NCI-H446 (cell line): ENCODE measurements at regions not wholly inside any gene's neighbourhood (a gene's known extent, or its start where the extent isn't known, plus 50 kb on each side); places are given as distances from the start of the nearest gene placed in this dataset.
"Not testable (repeated sequence)": the region's sequence is repeated elsewhere in the genome, so short reads cannot be mapped to it uniquely, and the experiment has no call there.

Source experiments
- DNase-seq, 2 experiments: peaks; one replicate each; lab custom pipeline; 2025; lab: John Stamatoyannopoulos, UW

DNA sequence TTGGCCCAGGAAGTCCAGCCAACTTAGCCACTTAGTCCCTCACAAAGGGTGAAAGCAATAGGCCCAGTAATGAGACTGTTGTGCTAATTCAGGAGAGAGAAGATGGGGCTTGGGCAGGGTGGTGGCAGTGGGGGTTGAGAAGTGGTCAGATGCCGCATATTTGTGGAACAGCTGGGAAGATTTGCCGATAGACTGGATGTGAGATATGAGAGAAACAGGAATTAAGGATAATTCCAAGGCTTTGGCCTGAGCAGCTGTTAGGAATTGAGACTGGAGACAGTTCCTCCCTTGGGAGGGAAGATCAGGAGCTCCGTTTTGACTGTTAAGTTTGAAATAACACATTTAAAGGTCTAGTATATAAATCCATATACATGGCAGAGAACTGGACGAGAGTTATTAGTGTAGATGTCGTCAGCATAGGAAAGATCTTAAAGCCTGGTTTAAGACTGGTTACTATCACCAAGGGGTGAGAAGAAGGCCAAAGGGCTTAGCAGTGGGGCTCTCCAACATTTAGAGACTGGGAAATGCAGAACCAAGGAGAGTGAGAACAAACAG is 323.7 kb upstream of the FAM78B start:
- no peak for DNase-seq

- not testable (repeated sequence) for DNase-seq
Measured at GRCh38 chr1:166493765-166494164, 327.0 kb upstream of the FAM78B start.

DNA sequence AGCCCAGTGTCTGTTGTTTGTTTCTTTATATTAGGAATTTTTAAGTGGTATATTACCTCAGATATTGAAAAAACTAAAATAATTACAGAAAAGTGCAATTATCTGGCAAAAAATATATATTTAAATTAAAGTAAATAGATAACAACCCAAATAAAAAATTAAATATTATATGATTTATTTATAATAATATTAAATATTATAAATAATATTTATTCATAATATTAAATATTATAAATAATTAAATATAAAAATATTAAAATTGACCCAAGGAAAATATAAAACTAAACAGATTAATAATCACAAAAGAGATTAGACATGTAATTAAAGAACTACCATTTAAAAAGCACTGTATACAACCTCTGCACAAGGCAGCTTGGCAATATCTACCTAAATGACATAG is 331.9 kb upstream of the POGK start:
- no peak for DNase-seq

DNA sequence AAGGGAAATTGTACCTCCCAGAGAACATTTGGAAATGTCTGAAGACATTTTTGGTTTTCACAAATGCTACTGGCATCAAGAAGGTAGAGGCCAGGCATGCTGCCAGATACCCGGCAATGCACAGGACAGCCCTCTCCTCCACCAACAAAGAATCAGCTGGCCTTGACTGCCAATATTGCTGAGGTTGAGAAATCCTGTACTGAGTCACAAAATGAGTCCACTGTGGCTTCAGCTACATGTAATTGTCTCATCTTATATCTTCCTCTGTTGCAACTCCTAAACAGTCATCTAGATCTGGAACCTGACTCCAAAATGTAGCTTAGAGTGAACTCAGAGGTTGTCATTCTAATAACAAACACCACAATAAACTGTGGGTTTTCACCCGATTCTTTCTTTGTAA is 327.5 kb upstream of the POGK start:
- no peak for DNase-seq

DNA sequence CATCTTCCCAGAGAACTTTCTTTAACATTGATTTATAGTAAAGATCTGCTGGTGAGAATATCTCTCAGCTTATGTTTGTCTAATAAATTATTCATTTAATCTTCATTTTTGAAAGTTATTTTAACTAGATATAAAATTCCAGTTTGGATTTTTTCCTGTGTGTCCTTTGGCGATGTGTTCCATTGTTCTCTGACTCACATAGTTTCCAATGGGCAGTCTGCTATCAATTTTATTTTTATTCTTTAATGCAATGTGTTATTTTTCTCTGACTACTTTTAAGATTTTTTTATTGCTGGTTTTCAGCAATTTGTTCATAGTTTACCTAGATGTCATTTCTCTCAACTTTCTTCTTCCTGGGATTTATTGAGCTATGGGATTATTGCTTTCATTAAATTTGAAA is 325.2 kb upstream of the POGK start:
- DNase-seq, result no peak

DNA sequence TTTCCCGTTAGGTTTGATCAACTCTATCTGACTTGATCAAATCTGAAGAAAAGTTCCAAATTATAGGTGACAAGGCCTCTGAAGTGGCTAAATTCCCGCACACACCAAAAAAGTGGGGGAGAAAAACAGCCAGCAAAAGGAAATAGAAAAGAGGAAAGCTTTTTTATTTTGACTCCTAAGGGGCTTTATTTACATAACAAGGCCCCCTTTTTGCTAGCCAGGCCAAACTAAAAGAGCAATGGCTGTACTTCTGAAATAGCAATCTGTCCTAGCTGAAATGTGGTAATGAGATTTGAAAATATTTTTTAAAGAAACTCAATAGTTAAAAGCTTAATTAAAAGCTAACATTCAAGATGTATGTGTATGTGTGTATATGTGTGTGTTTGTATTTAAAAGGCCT is 311.5 kb upstream of the POGK start:
- DNase-seq, result no peak

- DNase-seq, result no peak
Measured at GRCh38 chr1:166538646-166539045, 300.6 kb upstream of the POGK start.

DNA sequence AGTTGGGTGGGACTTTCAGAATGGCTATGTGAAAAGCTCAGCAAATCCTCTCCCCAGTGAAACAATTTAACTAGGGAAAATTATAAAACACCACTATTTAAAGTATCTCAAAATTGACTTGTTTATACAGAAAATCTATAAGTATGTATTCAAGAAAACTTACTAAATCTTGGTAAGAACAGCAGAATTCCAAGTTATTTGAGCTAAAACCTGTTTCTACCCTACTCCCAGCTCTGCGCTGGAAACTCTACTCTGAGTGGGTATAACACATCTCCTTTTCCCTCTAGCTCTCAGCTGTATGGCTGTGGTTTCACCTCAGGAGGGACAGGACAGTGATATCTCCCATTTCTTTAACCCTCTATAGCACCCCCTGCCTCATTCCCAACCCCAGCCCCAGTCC is 295.2 kb upstream of the POGK start:
- no peak for DNase-seq

GRCh38 chr1:166544561-166544960 is 294.7 kb upstream of the POGK start:
- DNase-seq, result no peak

- DNase-seq, result no peak
Measured at GRCh38 chr1:166552706-166553105, 286.6 kb upstream of the POGK start.

DNA sequence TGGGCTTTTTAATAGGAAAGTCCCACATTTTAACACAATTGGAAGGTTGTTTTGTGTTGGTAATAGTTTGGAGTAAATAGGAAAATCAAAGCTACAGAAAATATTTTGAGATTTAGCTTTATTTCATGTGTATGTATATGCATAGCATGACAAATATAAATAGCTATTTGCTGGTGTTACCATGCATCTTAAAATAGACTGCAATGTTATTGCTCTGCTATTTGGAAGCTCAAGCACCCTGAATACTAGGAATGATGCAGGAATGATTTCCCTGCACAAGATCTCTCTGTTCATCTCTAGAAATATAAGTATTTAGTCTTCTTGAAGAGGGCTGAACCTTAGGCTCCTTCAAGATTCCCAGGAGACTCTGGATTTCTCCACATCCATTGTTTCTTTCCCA is 268.3 kb upstream of the POGK start:
- no peak for DNase-seq

DNA sequence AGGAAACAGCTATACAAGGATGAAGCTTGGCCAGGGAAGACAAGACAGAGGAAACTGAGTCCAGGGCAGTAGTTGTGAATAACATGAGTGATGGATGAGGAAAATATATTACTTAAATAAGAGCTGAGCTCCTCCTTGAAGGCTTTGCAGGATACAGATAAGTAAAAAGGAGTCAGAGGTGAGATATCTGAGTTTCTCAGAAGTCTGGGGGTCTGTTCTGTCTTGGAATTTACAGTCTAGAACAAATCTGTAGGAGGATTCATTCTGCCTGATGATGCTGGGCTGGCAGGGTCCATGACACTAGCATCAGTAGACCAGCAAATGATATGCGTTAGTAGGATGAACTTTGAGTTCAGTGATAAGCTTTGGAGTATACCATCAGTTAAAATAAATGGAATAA is 266.1 kb upstream of the POGK start:
- no peak for DNase-seq

DNA sequence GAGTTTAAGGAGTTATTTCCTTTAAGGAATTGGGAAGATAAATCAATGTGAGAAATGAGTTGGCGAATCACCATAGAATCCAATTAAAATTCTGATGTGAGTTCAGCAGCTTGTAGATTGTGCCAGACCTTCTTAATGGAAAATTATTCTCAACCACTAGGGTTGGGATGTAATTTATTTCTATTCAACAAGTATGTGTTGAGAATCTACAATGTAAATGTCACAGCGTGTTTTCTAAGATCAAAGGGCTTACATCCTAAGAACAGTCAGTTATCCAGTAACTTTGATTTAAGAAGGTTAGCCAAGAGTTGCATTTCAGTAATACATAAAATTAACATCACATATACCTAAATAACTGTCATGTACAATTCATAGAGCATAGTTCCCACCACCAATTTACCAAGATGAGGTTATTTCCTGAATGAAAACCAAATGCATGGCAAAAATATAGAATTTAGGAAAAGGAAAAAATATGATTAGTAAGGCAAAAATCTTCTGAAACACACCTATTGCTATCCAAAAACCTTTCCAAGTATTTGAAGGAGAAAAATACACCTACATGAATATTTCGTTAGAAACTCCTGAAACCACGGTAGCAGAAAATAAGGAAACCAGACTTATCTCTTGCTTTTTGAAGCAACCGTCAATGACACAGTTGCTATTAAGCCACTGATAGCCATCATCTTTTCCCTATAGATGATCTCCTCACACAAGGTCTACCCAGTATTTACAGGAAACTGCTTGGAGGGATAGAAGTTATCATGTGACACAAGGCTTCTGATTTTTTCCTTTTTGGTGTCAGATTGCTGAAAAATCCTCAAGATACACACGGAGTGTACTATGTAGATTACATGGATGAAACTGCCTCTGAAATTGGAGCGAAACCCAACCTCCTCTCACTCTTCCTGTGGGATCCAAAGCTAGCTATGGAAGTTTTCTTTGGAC is 259.4 kb upstream of the POGK start:
- DNase-seq, result no peak

DNA sequence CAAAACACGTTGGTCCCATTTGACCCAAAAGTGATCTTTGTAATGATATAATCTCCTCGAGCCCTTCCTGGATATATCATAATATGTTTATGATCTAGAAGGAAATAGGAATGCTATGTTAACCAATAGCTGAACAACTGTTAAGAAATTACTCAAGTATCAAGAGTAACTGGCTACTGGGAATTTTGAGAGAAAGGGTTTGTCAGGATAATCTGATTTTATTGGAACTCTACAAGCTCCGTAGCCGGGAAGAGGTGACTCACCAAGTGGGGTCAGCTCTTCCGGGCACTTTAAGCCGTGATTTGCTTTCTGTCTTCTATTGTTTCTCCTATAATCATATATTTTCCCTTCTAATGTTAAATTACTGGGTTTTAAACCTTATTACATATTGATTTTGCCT is 250.5 kb upstream of the POGK start:
- no peak for DNase-seq

DNA sequence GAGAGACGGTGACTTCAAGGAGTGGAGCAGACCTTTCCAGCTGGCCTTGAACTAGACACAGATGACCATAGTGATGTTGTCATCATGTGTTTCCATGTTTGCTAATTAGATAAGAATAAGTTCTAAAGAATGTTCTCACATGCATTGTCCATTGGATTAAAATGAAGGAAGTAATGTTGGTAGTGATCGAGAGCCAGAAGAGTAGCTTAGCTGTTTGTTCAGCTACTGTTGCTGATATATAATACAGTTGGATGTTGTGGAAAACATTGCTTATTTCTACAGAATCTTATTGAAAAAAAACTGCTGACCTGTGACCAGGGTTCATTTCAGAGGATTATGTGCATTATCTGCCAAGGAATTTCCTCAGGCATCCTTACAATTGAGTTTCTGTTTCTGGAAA is 249.1 kb upstream of the POGK start:
- no peak for DNase-seq

DNA sequence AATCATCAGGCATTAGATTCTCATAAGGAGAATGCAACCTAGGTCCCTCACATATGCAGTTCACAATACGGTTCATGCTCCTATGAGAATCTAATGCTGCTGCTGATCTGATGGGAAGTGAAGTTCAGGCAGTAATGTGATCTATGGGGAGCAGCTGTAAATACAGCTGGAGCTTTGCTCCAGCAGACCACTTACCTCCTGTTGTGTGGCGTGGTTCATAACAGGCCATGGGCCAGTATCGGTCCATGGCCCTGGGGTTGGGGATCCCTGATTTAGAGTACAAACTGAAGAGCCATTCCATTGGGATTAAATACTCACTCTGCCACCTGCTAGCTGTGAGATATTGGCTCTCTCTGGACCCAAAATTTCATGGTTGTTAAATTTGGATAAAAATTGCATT is 244.6 kb upstream of the POGK start:
- DNase-seq, result no peak

DNA sequence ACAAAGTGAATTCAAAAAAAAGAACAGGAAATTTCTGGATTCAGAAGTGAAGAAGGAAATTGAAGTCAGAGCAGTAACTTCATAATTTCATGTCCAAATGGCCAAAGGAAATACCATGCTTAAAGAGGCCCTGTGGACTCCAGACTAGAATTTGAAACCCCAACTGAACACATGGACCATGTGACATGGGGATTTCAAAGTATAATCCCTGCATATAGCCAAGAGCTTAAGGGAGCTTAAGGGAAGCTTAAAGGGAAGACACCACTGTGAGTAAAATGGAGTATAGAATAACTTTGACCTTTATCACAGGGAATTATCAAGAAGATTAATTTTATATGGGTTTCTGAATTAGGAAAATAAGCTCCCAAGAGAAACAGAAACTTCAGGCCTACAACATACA is 241.8 kb upstream of the POGK start:
- DNase-seq, result no peak

- DNase-seq, result no peak
Measured at GRCh38 chr1:166600574-166600973, 238.7 kb upstream of the POGK start.

- DNase-seq, result no peak
Measured at GRCh38 chr1:166601650-166602278, 237.5 kb upstream of the POGK start.

DNA sequence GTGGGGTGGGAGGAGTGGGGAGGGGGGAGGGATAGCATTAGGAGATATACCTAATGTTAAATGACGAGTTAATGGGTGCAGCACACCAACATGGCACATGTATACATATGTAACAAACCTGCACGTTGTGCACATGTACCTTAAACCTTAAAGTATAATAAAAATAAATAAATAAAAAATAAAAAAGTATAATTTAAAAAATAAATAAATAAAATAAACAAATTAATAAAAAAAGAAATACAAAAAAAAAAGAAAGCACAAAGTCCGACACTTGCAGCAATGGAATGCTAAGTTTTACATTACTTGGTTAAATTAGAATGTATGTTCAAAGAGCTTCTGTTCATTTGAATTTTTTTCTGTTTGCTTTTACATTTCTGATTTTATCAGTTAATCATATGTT is 236.5 kb upstream of the POGK start:
- DNase-seq, result not testable (repeated sequence)

DNA sequence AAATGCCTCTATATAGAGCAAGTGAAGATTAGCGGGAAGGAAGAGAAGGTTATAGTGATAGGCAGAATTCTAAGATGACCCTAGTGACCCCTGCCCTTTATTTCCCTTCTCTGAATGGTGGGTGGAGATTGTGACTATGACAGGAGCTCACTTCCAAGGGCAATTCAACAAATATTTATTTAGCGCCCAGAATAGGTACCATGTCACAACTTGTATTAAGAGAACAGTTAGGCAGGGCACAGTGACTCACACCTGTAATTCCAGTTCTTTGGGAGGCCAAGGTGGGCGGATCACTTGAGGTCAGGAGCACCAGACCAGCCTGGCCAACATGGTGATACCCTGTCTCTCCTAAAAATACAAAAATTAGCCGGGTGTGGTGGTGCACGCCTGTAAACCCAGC is 236.0 kb upstream of the POGK start:
- DNase-seq, result no peak

GRCh38 chr1:166605137-166605536 is 234.1 kb upstream of the POGK start:
- no peak for DNase-seq

GRCh38 chr1:166612886-166613285 is 226.4 kb upstream of the POGK start:
- DNase-seq, result no peak
